Suprapubic skin (tissue), 4 donors: ENCODE measurements at regions not wholly inside any gene's neighbourhood (a gene's known extent, or its start where the extent isn't known, plus 50 kb on each side); places are given as distances from the start of the nearest gene placed in this dataset.

Source experiments
- CTCF ChIP-seq, 2 donors: fragments of 200-600 bp in 1 of 2; fragments of 450-650 bp in 1 of 2; sonication (generic) in 1 of 2; IDR thresholded peaks; one replicate each; pipeline ENCODE4 v1.5.1; 2016 to 2019; ENCODE audit warnings: antibody characterized with exemption in 2 of 2, mild to moderate bottlenecking in 1 of 2, moderate library complexity in 1 of 2
- EP300 ChIP-seq: sonication (generic); formaldehyde crosslinking; IDR thresholded peaks from one replicate; pipeline ENCODE4 v1.6.1; 2017; ENCODE audit warnings: antibody characterized with exemption
- POLR2A ChIP-seq, 2 donors: fragments of 450-650 bp; IDR thresholded peaks; one replicate each; pipeline ENCODE4 v1.6.1; 2017; ENCODE audit warnings: antibody characterized with exemption in 2 of 2, mild to moderate bottlenecking in 2 of 2, moderate library complexity in 2 of 2
- POLR2AphosphoS5 ChIP-seq, 3 donors: sonication (generic); formaldehyde crosslinking; IDR thresholded peaks; one replicate each; pipeline ENCODE4 v1.6.1; 2017; ENCODE audit warnings: antibody characterized with exemption in 3 of 3

GRCh38 chr7:65489260-65489767, 115.7 kb downstream of the ZNF92 start:
- no peak for TF ChIP-seq CTCF (IDR thresholded peaks at IDR 0.05)
- TF ChIP-seq POLR2AphosphoS5 (IDR thresholded peaks at IDR 0.05) = no peak
- no peak for TF ChIP-seq EP300
- TF ChIP-seq POLR2A (IDR thresholded peaks at IDR 0.05) = no peak
